PC-9 (cell line): ENCODE measurements at regions not wholly inside any gene's neighbourhood (a gene's known extent, or its start where the extent isn't known, plus 50 kb on each side); places are given as distances from the start of the nearest gene placed in this dataset.

Experiments
- BruUV-seq: library from RNA; stranded (reverse); fragments of 400-500 nt; replicated peaks from 2 replicates; lab custom pipeline; 2021; lab: Mats Ljungman, UMichigan
- CTCF ChIA-PET: fragments of 300-600 bp; sonication (Branson Sonifier 250); formaldehyde crosslinking; loops from one replicate; lab custom pipeline; 2022; ENCODE audit warnings: antibody characterized with exemption; lab: Charles Lee
- POLR2A ChIA-PET: fragments of 300-600 bp; sonication (Branson Sonifier 250); formaldehyde crosslinking; loops from one replicate; lab custom pipeline; 2022; ENCODE audit warnings: antibody characterized with exemption; ENCODE audit not compliant: unreplicated experiment; lab: Charles Lee
- DNase-seq, 2 experiments: peaks; one replicate each; pipeline versions ENCODE4 v3.0.0 to v3.0.0-alpha.2; 2015 to 2022; ENCODE audit warnings: mixed read lengths in 1 of 2
- H2AFZ ChIP-seq: fragments of 200-600 bp; sonication (generic); 2 replicates; pipeline ENCODE4 v1.8.1; 2017; ENCODE audit warnings: antibody characterized with exemption
- H3F3A ChIP-seq: fragments of 200-600 bp; sonication (generic); 2 replicates; pipeline ENCODE4 v1.8.1; 2017; ENCODE audit warnings: antibody characterized with exemption, mild to moderate bottlenecking, low read depth; ENCODE audit not compliant: insufficient read depth
- H3K27ac ChIP-seq: fragments of 200-600 bp; sonication (generic); 2 replicates; pipeline ENCODE4 v1.6.1; 2016; ENCODE audit warnings: mixed run types
- H3K27me3 ChIP-seq: fragments of 200-600 bp; sonication (generic); 2 replicates; pipeline ENCODE4 v1.6.1; 2016; ENCODE audit warnings: low read depth, mixed run types; ENCODE audit not compliant: insufficient read depth
- H3K36me3 ChIP-seq: fragments of 200-600 bp; sonication (generic); 2 replicates; pipeline ENCODE4 v1.6.1; 2016; ENCODE audit warnings: low read depth, mixed run types
- H3K4me1 ChIP-seq: fragments of 200-600 bp; sonication (generic); replicated peaks from 2 replicates; pipeline ENCODE4 v1.6.1; 2016; ENCODE audit warnings: mixed run types; ENCODE audit not compliant: insufficient read depth
- H3K4me2 ChIP-seq: fragments of 200-600 bp; sonication (generic); 2 replicates; pipeline ENCODE4 v1.6.1; 2017; ENCODE audit warnings: mixed run types
- H3K4me3 ChIP-seq: fragments of 200-600 bp; sonication (generic); 2 replicates; pipeline ENCODE4 v1.6.1; 2016; ENCODE audit warnings: mixed run types
- H3K79me2 ChIP-seq: fragments of 200-600 bp; sonication (generic); 2 replicates; pipeline ENCODE4 v1.6.1; 2017; ENCODE audit warnings: low read depth, mixed run types
- H3K9me2 ChIP-seq: fragments of 200-600 bp; sonication (generic); 2 replicates; pipeline ENCODE4 v1.8.1; 2017; ENCODE audit warnings: mild to moderate bottlenecking; ENCODE audit not compliant: insufficient read depth
- H3K9me3 ChIP-seq: fragments of 200-600 bp; sonication (generic); 2 replicates; pipeline ENCODE4 v1.8.1; 2016; ENCODE audit warnings: low read depth; ENCODE audit not compliant: insufficient read depth
- H4K20me1 ChIP-seq: fragments of 200-600 bp; sonication (generic); 2 replicates; pipeline ENCODE4 v1.8.1; 2017; ENCODE audit not compliant: insufficient read depth
- EZH2 ChIP-seq: fragments of 200-600 bp; sonication (generic); IDR thresholded peaks from 2 replicates; pipeline ENCODE4 v1.8.0; 2017; ENCODE audit warnings: antibody characterized with exemption, low read depth
- intact Hi-C: fragments of 100-400 bp; cut with micrococcal nuclease; formaldehyde crosslinking; loops from one replicate; pipeline ENCODE4 v1.10.0; 2022; ENCODE audit not compliant: unreplicated experiment
- TF ChIP-seq, protein P1 (sequence below): fragments of 200-600 bp; sonication (generic); conservative IDR thresholded peaks from 2 replicates; pipeline ENCODE4 v1.6.1; 2017; ENCODE audit warnings: mixed run types, antibody characterized with exemption, mild to moderate bottlenecking, moderate library complexity

DNA sequence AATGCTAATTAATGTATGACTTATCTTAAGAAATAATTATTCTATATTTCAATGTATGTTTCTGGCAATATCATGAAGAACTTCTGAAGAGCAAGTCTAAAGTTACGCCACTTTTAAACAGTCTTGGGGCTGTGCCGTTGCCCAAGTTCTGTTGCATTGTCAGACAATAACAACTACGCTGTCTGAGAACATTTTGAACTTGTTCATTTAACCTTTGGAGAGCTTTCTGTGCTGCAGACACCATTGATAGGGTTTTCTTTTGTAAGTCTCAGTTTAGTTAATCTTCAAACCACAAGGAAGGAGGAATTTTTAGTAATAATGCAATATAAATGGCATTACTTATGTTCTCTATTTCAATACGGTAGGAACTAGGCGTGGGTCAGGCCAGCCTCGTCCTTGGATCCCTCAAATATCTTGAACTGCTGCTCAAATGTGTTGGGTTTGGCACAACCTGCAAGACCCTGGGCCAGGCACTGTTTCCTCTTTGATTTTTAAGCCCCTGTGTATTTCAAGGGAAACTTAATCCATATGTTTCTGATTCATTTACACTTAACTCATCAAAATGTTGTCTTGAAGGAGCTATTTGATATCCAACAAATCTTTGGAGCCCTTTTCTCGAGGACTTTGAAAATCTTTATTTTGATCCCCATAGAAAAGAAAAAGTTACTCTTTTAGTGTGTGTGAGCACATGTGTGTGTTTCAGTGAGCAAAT, 215.5 kb downstream of the INHBA start:
- H3K4me3 ChIP-seq, result no peak overlapping the region
- no peak overlapping the region for H3K27ac ChIP-seq
- no peak overlapping the region for H3K4me2 ChIP-seq
- H3K36me3 ChIP-seq, result no peaks in the 10 kb centered on the region
- BruUV-seq, result no TSS peak
- H4K20me1 ChIP-seq, result no peaks in the 10 kb centered on the region
- intact Hi-C loops, result no loop called here
- no peaks in the 10 kb centered on the region for H3F3A ChIP-seq
- no peaks in the 10 kb centered on the region for H3K79me2 ChIP-seq
- TF ChIP-seq, protein P1, sequence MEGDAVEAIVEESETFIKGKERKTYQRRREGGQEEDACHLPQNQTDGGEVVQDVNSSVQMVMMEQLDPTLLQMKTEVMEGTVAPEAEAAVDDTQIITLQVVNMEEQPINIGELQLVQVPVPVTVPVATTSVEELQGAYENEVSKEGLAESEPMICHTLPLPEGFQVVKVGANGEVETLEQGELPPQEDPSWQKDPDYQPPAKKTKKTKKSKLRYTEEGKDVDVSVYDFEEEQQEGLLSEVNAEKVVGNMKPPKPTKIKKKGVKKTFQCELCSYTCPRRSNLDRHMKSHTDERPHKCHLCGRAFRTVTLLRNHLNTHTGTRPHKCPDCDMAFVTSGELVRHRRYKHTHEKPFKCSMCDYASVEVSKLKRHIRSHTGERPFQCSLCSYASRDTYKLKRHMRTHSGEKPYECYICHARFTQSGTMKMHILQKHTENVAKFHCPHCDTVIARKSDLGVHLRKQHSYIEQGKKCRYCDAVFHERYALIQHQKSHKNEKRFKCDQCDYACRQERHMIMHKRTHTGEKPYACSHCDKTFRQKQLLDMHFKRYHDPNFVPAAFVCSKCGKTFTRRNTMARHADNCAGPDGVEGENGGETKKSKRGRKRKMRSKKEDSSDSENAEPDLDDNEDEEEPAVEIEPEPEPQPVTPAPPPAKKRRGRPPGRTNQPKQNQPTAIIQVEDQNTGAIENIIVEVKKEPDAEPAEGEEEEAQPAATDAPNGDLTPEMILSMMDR, result no peak
- TF ChIP-seq EZH2, result no peak
- 0 out of 2 replicates have a peak, but pooled peaks cover 4% of the 10 kb centered on the region for H3K9me3 ChIP-seq
- DNase-seq, result no peak
- CTCF ChIA-PET, result no interaction called here
- H3K4me1 ChIP-seq, result no peaks in the 10 kb centered on the region
- POLR2A ChIA-PET, result no interaction called here
- H3K9me2 ChIP-seq, result no peaks in the 10 kb centered on the region
- no peak overlapping the region for H2AFZ ChIP-seq
- H3K27me3 ChIP-seq, result no peaks in the 10 kb centered on the region

DNA sequence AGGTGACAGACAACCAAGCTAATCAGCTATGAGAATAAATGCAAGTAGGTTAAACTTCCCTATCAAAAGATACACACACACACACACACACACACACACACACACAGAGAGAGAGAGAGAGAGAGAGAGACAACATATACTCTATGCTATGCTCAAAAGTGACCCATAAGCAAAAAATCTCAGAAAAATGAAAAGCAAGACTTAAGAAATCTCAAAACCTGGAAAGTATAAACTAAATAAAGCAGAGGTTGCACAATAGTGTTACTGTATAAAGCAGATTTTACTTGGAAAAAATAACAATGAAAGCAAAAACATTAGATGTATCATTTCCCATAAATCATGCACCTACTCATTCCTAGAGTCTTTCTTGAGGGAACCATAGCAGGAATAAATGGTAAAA, 221.5 kb downstream of the INHBA start:
- intact Hi-C loops, result no loop called here
- H3K4me2 ChIP-seq, result no peak overlapping the region
- H4K20me1 ChIP-seq, result no peaks in the 10 kb centered on the region
- peaks cover 11% of the 10 kb centered on the region; the same call in 1 of the 2 replicates for H3K9me3 ChIP-seq
- H3K27me3 ChIP-seq, result no peaks in the 10 kb centered on the region
- H3K4me3 ChIP-seq, result no peak overlapping the region
- H3K27ac ChIP-seq, result no peak overlapping the region
- DNase-seq, result no peak
- TF ChIP-seq, protein P1, result no peak
- no peak for TF ChIP-seq EZH2
- no peaks in the 10 kb centered on the region for H3K4me1 ChIP-seq
- H2AFZ ChIP-seq, result no peak overlapping the region
- H3F3A ChIP-seq, result no peaks in the 10 kb centered on the region
- no TSS peak for BruUV-seq
- H3K36me3 ChIP-seq, result no peaks in the 10 kb centered on the region
- no peaks in the 10 kb centered on the region for H3K9me2 ChIP-seq
- no peaks in the 10 kb centered on the region for H3K79me2 ChIP-seq
- ChIA-PET CTCF (no interaction called here), POLR2A (interaction anchor here (0.7 kb wide), 1 partner anchor 54 kb away, joined by 4 read pairs; no protein-coding TSS in a partner anchor)

DNA sequence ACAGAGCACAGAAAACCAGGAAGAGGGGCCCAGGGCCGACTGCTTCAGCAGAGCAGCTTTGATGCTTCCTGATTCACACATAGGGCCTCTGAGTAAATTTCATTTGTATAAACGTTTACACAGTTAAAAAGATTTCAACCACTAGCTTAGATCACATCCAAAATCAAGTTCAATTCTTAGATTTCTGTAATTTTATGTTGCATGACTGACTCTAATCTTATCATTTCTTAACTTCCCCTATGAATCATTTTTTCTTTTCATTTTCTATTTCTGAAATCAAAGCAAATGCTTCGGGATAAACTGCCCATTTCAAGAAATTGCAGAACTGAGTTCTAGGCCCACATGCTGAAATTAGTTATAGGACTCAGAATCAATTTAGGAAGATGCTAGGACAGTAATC, 224.7 kb downstream of the INHBA start:
- H3K27me3 ChIP-seq, result no peaks in the 10 kb centered on the region
- DNase-seq, result no peak
- no peaks in the 10 kb centered on the region for H3K36me3 ChIP-seq
- POLR2A ChIA-PET, result no interaction called here
- H3F3A ChIP-seq, result no peaks in the 10 kb centered on the region
- BruUV-seq, result no TSS peak
- H3K27ac ChIP-seq, result no peak overlapping the region
- H3K9me2 ChIP-seq, result no peaks in the 10 kb centered on the region
- H2AFZ ChIP-seq, result no peak overlapping the region
- peaks cover 7% of the 10 kb centered on the region; the same call in 1 of the 2 replicates for H3K9me3 ChIP-seq
- no peak overlapping the region for H3K4me2 ChIP-seq
- TF ChIP-seq, protein P1, result no peak
- TF ChIP-seq EZH2, result no peak
- CTCF ChIA-PET, result interaction anchor here (0.5 kb wide), 1 partner anchor 575 kb away, joined by 4 read pairs; no protein-coding TSS in a partner anchor
- no peaks in the 10 kb centered on the region for H4K20me1 ChIP-seq
- H3K79me2 ChIP-seq, result no peaks in the 10 kb centered on the region
- no peaks in the 10 kb centered on the region for H3K4me1 ChIP-seq
- no peak overlapping the region for H3K4me3 ChIP-seq
- intact Hi-C loops, result no loop called here
